Cardiac muscle cell (in vitro differentiated cells and primary cell): ENCODE measurements at regions not wholly inside any gene's neighbourhood (a gene's known extent, or its start where the extent isn't known, plus 50 kb on each side); places are given as distances from the start of the nearest gene placed in this dataset.

Experiments
- DNase-seq, 2 donors: peaks; one replicate each; pipeline versions ENCODE4 v3.0.0 to v3.0.0-alpha.2; 2010 to 2017; ENCODE audit warnings: low read depth in 1 of 2, low spot score in 1 of 2
- H3K27ac ChIP-seq: fragments of 200-600 bp; sonication (generic); 2 replicates; pipeline ENCODE4 v1.5.1; 2016
- H3K27me3 ChIP-seq: fragments of 200-600 bp; sonication (generic); 2 replicates; pipeline ENCODE4 v1.6.0; 2016; ENCODE audit warnings: control low read depth
- H3K36me3 ChIP-seq: fragments of 200-600 bp; sonication (generic); 2 replicates; pipeline ENCODE4 v1.5.1; 2016; ENCODE audit warnings: control low read depth
- H3K4me1 ChIP-seq: fragments of 200-600 bp; sonication (generic); 2 replicates; pipeline ENCODE4 v1.8.1; 2017; ENCODE audit warnings: low read depth, mild to moderate bottlenecking, mixed run types
- H3K4me3 ChIP-seq: fragments of 200-600 bp; sonication (generic); 2 replicates; pipeline ENCODE4 v1.5.1; 2016; ENCODE audit warnings: mild to moderate bottlenecking
- H3K9me3 ChIP-seq: fragments of 200-600 bp; sonication (generic); 2 replicates; pipeline ENCODE4 v1.5.1; 2017; ENCODE audit warnings: low read depth, mild to moderate bottlenecking, control low read depth
- CTCF ChIP-seq: IDR thresholded peaks from 2 replicates; pipeline ENCODE4 v1.5.1; 2012; ENCODE audit warnings: low read depth, mild to moderate bottlenecking, low read length

- TF ChIP-seq CTCF, result no peak
- Histone ChIP-seq H3K36me3 (no peaks in the 10 kb centered on the region), H3K9me3 (no peaks in the 10 kb centered on the region), H3K4me3 (no peak overlapping the region), H3K27ac (no peak overlapping the region), H3K4me1 (no peaks in the 10 kb centered on the region), H3K27me3 (no peaks in the 10 kb centered on the region)
- no peak for DNase-seq
Observed at GRCh38 chr11:70810133-70810532, 411.8 kb downstream of the CTTN start.

GRCh38 chr11:70810681-70811080 lies 412.4 kb downstream of the CTTN start:
- Histone ChIP-seq H3K27ac (no peak overlapping the region), H3K9me3 (no peaks in the 10 kb centered on the region), H3K27me3 (no peaks in the 10 kb centered on the region), H3K4me3 (no peak overlapping the region), H3K36me3 (no peaks in the 10 kb centered on the region), H3K4me1 (no peaks in the 10 kb centered on the region)
- DNase-seq, result no peak
- TF ChIP-seq CTCF, result no peak

- H3K27ac ChIP-seq, result no peak overlapping the region
- H3K9me3 ChIP-seq, result no peaks in the 10 kb centered on the region
- H3K4me3 ChIP-seq, result no peak overlapping the region
- no peaks in the 10 kb centered on the region for H3K27me3 ChIP-seq
- H3K4me1 ChIP-seq, result no peaks in the 10 kb centered on the region
- no peaks in the 10 kb centered on the region for H3K36me3 ChIP-seq
- no peak for DNase-seq
- TF ChIP-seq CTCF, result no peak
Observed at GRCh38 chr11:70811483-70811882, 413.2 kb downstream of the CTTN start.

GRCh38 chr11:70811915-70812314 lies 413.6 kb downstream of the CTTN start:
- TF ChIP-seq CTCF, result no peak
- H3K27me3 ChIP-seq, result no peaks in the 10 kb centered on the region
- H3K4me1 ChIP-seq, result no peaks in the 10 kb centered on the region
- H3K27ac ChIP-seq, result no peak overlapping the region
- no peak for DNase-seq
- no peak overlapping the region for H3K4me3 ChIP-seq
- no peaks in the 10 kb centered on the region for H3K36me3 ChIP-seq
- no peaks in the 10 kb centered on the region for H3K9me3 ChIP-seq

GRCh38 chr11:70812472-70812871 lies 414.1 kb downstream of the CTTN start:
- Histone ChIP-seq H3K4me3 (no peak overlapping the region), H3K9me3 (no peaks in the 10 kb centered on the region), H3K27ac (no peak overlapping the region), H3K27me3 (no peaks in the 10 kb centered on the region), H3K4me1 (no peaks in the 10 kb centered on the region), H3K36me3 (no peaks in the 10 kb centered on the region)
- no peak for DNase-seq
- no peak for TF ChIP-seq CTCF

- H3K27me3 ChIP-seq, result no peaks in the 10 kb centered on the region
- no peak for DNase-seq
- H3K36me3 ChIP-seq, result no peaks in the 10 kb centered on the region
- H3K4me1 ChIP-seq, result no peaks in the 10 kb centered on the region
- no peak overlapping the region for H3K27ac ChIP-seq
- no peaks in the 10 kb centered on the region for H3K9me3 ChIP-seq
- no peak for TF ChIP-seq CTCF
- no peak overlapping the region for H3K4me3 ChIP-seq
Observed at GRCh38 chr11:70813651-70814050, 415.3 kb downstream of the CTTN start.
